ENCODE measurements at regions not wholly inside any gene's neighbourhood (a gene's known extent, or its start where the extent isn't known, plus 50 kb on each side); places are given as distances from the start of the nearest gene placed in this dataset.

GRCh38 chr10:110375121-110375520 lies 70.4 kb upstream of the SMNDC1 start:
- DNase-seq (ENCODE audit: low read depth in 2 of 2) = no peak

- DNase-seq (ENCODE audit: low read depth in 2 of 2) = no peak
Measured at GRCh38 chr10:110376021-110376766, 71.5 kb upstream of the SMNDC1 start.

- no peak for DNase-seq (ENCODE audit: low read depth in 2 of 2)
Measured at GRCh38 chr10:110376767-110377160, 72.0 kb upstream of the SMNDC1 start.

GRCh38 chr10:110378006-110378405 lies 73.3 kb upstream of the SMNDC1 start:
- DNase-seq (ENCODE audit: low read depth in 2 of 2) = no peak

GRCh38 chr10:110378533-110379108 lies 73.9 kb upstream of the SMNDC1 start:
- DNase-seq (ENCODE audit: low read depth in 2 of 2) = no peak

GRCh38 chr10:110379831-110380230 lies 75.1 kb upstream of the SMNDC1 start:
- DNase-seq (ENCODE audit: low read depth in 2 of 2) = no peak

GRCh38 chr10:110380293-110380692 lies 75.6 kb upstream of the SMNDC1 start:
- DNase-seq (ENCODE audit: low read depth in 2 of 2) = no peak

- no peak for DNase-seq (ENCODE audit: low read depth in 2 of 2)
Measured at GRCh38 chr10:110382695-110383094, 78.0 kb upstream of the SMNDC1 start.

GRCh38 chr10:110387617-110387982 lies 82.9 kb upstream of the SMNDC1 start:
- DNase-seq (ENCODE audit: low read depth in 2 of 2) = no peak

GRCh38 chr10:110387983-110388686 lies 83.4 kb upstream of the SMNDC1 start:
- DNase-seq (ENCODE audit: low read depth in 2 of 2) = peak; percentile 69 to 73

GRCh38 chr10:110388687-110389052 lies 84.0 kb upstream of the SMNDC1 start:
- DNase-seq (ENCODE audit: low read depth in 2 of 2) = no peak

- DNase-seq (ENCODE audit: low read depth in 2 of 2) = no peak
Measured at GRCh38 chr10:110389255-110389654, 84.5 kb upstream of the SMNDC1 start.

- no peak for DNase-seq (ENCODE audit: low read depth in 2 of 2)
Measured at GRCh38 chr10:110391541-110391940, 86.8 kb upstream of the SMNDC1 start.

GRCh38 chr10:110392121-110392520 lies 87.4 kb upstream of the SMNDC1 start:
- DNase-seq (ENCODE audit: low read depth in 2 of 2) = no peak

- DNase-seq (ENCODE audit: low read depth in 2 of 2) = no peak
Measured at GRCh38 chr10:110392868-110393740, 88.4 kb upstream of the SMNDC1 start.

- DNase-seq (ENCODE audit: low read depth in 2 of 2) = no peak
Measured at GRCh38 chr10:110393866-110394265, 89.1 kb upstream of the SMNDC1 start.

- DNase-seq (ENCODE audit: low read depth in 2 of 2) = no peak
Measured at GRCh38 chr10:110394296-110394695, 89.6 kb upstream of the SMNDC1 start.

GRCh38 chr10:110394898-110395297 lies 90.2 kb upstream of the SMNDC1 start:
- no peak for DNase-seq (ENCODE audit: low read depth in 2 of 2)

GRCh38 chr10:110395350-110396283 lies 90.9 kb upstream of the SMNDC1 start:
- peak in 1 of 2 donors; percentile 25 for DNase-seq (ENCODE audit: low read depth in 2 of 2)

- no peak for DNase-seq (ENCODE audit: low read depth in 2 of 2)
Measured at GRCh38 chr10:110396284-110396651, 91.5 kb upstream of the SMNDC1 start.

GRCh38 chr10:110397856-110398255 lies 93.1 kb upstream of the SMNDC1 start:
- no peak for DNase-seq (ENCODE audit: low read depth in 2 of 2)
